MM.1S (cell line): ENCODE measurements at regions not wholly inside any gene's neighbourhood (a gene's known extent, or its start where the extent isn't known, plus 50 kb on each side); places are given as distances from the start of the nearest gene placed in this dataset.

Experiments
- EZH2 ChIP-seq: fragments of 300-600 bp; sonication (generic); optimal IDR thresholded peaks from 2 replicates; pipeline ENCODE3; 2017; ENCODE audit warnings: low read depth, mild to moderate bottlenecking, antibody characterized with exemption, low read length, mixed read lengths
- TF ChIP-seq, protein P1 (sequence below): fragments of 300-600 bp; sonication (generic); IDR thresholded peaks from 2 replicates; pipeline ENCODE4 v1.5.1; 2016; ENCODE audit warnings: antibody characterized with exemption, low read length, mixed read lengths

DNA sequence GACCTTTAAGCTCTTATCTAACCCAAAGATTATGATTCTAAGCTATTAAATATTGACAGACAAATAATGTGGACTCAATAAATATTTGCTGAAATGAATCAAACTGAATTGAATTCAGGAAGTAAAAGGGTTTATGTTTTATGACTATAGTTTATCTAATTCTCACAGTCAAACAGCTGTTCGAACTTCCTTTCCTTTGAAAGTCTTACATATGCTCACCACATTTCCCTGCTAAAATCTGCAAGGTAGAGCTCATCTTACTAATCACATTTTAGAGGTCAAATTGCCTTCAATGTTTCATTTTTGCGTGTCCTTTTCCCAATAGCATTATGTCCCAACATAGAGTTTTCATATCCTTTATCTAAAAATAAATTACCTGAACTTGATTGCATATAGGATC lies 154.9 kb upstream of the PPP1R3A start:
- TF ChIP-seq, protein P1, sequence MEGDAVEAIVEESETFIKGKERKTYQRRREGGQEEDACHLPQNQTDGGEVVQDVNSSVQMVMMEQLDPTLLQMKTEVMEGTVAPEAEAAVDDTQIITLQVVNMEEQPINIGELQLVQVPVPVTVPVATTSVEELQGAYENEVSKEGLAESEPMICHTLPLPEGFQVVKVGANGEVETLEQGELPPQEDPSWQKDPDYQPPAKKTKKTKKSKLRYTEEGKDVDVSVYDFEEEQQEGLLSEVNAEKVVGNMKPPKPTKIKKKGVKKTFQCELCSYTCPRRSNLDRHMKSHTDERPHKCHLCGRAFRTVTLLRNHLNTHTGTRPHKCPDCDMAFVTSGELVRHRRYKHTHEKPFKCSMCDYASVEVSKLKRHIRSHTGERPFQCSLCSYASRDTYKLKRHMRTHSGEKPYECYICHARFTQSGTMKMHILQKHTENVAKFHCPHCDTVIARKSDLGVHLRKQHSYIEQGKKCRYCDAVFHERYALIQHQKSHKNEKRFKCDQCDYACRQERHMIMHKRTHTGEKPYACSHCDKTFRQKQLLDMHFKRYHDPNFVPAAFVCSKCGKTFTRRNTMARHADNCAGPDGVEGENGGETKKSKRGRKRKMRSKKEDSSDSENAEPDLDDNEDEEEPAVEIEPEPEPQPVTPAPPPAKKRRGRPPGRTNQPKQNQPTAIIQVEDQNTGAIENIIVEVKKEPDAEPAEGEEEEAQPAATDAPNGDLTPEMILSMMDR, result no peak
- TF ChIP-seq EZH2, result no peak
